SK-N-SH (cell line): ENCODE measurements at regions not wholly inside any gene's neighbourhood (a gene's known extent, or its start where the extent isn't known, plus 50 kb on each side); places are given as distances from the start of the nearest gene placed in this dataset.

Experiments
- CTCF ChIA-PET: fragments of 300-600, 350-600 bp; formaldehyde crosslinking; extraction: SDS; loops from one replicate; lab custom pipeline; 2021; lab: Yijun Ruan, JAX
- POLR2A ChIA-PET: fragments of 350-600 bp; sonication (Branson Sonifier 250); formaldehyde crosslinking; extraction: SDS; loops from one replicate; lab custom pipeline; 2020; ENCODE audit warnings: antibody characterized with exemption, inconsistent platforms; lab: Yijun Ruan, JAX
- DNase-seq: peaks from one replicate; pipeline ENCODE4 v3.0.0; 2012
- H2AFZ ChIP-seq: fragments of 200-600 bp; sonication (generic); 2 replicates; pipeline ENCODE4 v1.8.1; 2016; ENCODE audit warnings: antibody characterized with exemption, mild to moderate bottlenecking, low read depth
- H3F3A ChIP-seq: fragments of 200-600 bp; sonication (generic); replicated peaks from 2 replicates; pipeline ENCODE3; 2016; ENCODE audit warnings: antibody characterized with exemption, mild to moderate bottlenecking; ENCODE audit not compliant: insufficient read depth
- H3K27ac ChIP-seq, 2 experiments: fragments of 200-500 bp in 1 of 2; fragments of 200-600 bp in 1 of 2; sonication (Bioruptor generic) in 1 of 2; sonication (generic), shearing (Covaris generic) in 1 of 2; 2 replicates each; pipeline versions ENCODE4 v1.5.1 to v1.6.1; 2014 to 2016; ENCODE audit warnings: low read depth in 2 of 2, inconsistent platforms in 1 of 2, low read length in 1 of 2, mild to moderate bottlenecking in 1 of 2, mixed read lengths in 1 of 2
- H3K27me3 ChIP-seq: fragments of 200-600 bp; sonication (generic), shearing (Covaris generic); 2 replicates; pipeline ENCODE4 v1.6.1; 2016; ENCODE audit warnings: mixed run types; ENCODE audit not compliant: insufficient read depth
- H3K36me3 ChIP-seq, 2 experiments: fragments of 200-500 bp in 1 of 2; fragments of 200-600 bp in 1 of 2; sonication (Bioruptor generic) in 1 of 2; sonication (generic) in 1 of 2; replicated peaks in 1 of 2; 2 replicates each; pipeline versions ENCODE3 to v1.5.1; 2014 to 2016; ENCODE audit warnings: low read length in 1 of 2, mild to moderate bottlenecking in 1 of 2; ENCODE audit not compliant: insufficient read depth in 2 of 2, control insufficient read depth in 1 of 2
- H3K4me1 ChIP-seq, 2 experiments: fragments of 200-500 bp in 1 of 2; fragments of 200-600 bp in 1 of 2; sonication (Bioruptor generic) in 1 of 2; sonication (generic), shearing (Covaris generic) in 1 of 2; 2 replicates each; pipeline versions ENCODE4 v1.5.1 to v1.6.1; 2014 to 2016; ENCODE audit warnings: low read depth in 1 of 2, low read length in 1 of 2, mixed run types in 1 of 2; ENCODE audit not compliant: insufficient read depth in 2 of 2, control insufficient read depth in 1 of 2
- H3K4me2 ChIP-seq: fragments of 200-600 bp; sonication (generic), shearing (Covaris generic); 2 replicates; pipeline ENCODE4 v1.6.1; 2017; ENCODE audit warnings: mixed run types
- H3K4me3 ChIP-seq, 2 experiments: fragments of 200-500 bp in 1 of 2; fragments of 200-600 bp in 1 of 2; sonication (Bioruptor generic) in 1 of 2; sonication (generic), shearing (Covaris generic) in 1 of 2; 2 replicates each; pipeline versions ENCODE4 v1.5.1 to v1.8.1; 2014 to 2016; ENCODE audit warnings: low read depth in 2 of 2, inconsistent platforms in 1 of 2, low read length in 1 of 2, mild to moderate bottlenecking in 1 of 2, mixed read lengths in 1 of 2, moderate library complexity in 1 of 2
- H3K79me2 ChIP-seq: fragments of 200-600 bp; sonication (generic); 2 replicates; pipeline ENCODE4 v1.8.1; 2017; ENCODE audit warnings: mild to moderate bottlenecking; ENCODE audit not compliant: insufficient read depth
- H3K9ac ChIP-seq: fragments of 200-600 bp; sonication (generic); 2 replicates; pipeline ENCODE4 v1.6.1; 2017; ENCODE audit warnings: mixed run types
- H3K9me2 ChIP-seq: fragments of 200-600 bp; sonication (generic); 2 replicates; pipeline ENCODE4 v1.6.1; 2017; ENCODE audit warnings: mixed run types
- H3K9me3 ChIP-seq: fragments of 200-600 bp; sonication (generic); 2 replicates; pipeline ENCODE4 v1.6.1; 2017; ENCODE audit warnings: mixed run types, mild to moderate bottlenecking, moderate library complexity
- H4K20me1 ChIP-seq: fragments of 200-600 bp; sonication (generic); 2 replicates; pipeline ENCODE4 v1.6.1; 2017; ENCODE audit warnings: mild to moderate bottlenecking, mixed run types; ENCODE audit not compliant: insufficient read depth
- CHD2 ChIP-seq: fragments of 150-350 bp; IDR thresholded peaks from 2 replicates; pipeline ENCODE4 v1.6.1; 2018; ENCODE audit warnings: low read length; ENCODE audit not compliant: partially characterized antibody
- ELF1 ChIP-seq: IDR thresholded peaks from 2 replicates; pipeline ENCODE4 v1.4.0; 2012
- EP300 ChIP-seq, 2 experiments: IDR thresholded peaks; 2 replicates each; pipeline versions ENCODE4 v1.4.0 to v1.6.1; 2012; ENCODE audit warnings: borderline replicate concordance in 1 of 2, low read depth in 1 of 2, low read length in 1 of 2
- EZH2phosphoT487 ChIP-seq: fragments of 200-600 bp; sonication (generic); IDR thresholded peaks from 2 replicates; pipeline ENCODE4 v1.6.1; 2017; ENCODE audit warnings: low read depth, mixed run types, mild to moderate bottlenecking, antibody characterized with exemption, moderate library complexity, borderline replicate concordance
- FOXJ3 ChIP-seq: sonication (generic); formaldehyde crosslinking; IDR thresholded peaks from 2 replicates; pipeline ENCODE4 v1.5.1; 2020; ENCODE audit warnings: mild to moderate bottlenecking, missing genetic modification reagents
- FOXM1 ChIP-seq: IDR thresholded peaks from 2 replicates; pipeline ENCODE4 v1.4.0; 2012; ENCODE audit warnings: low read depth, mild to moderate bottlenecking
- GABPA ChIP-seq: IDR thresholded peaks from 2 replicates; pipeline ENCODE4 v1.4.0; 2012; ENCODE audit warnings: low read depth, mild to moderate bottlenecking
- GATA2 ChIP-seq: sonication (generic); formaldehyde crosslinking; IDR thresholded peaks from 2 replicates; pipeline ENCODE4 v1.5.0; 2020; ENCODE audit warnings: mild to moderate bottlenecking, missing genetic modification reagents
- JUND ChIP-seq: IDR thresholded peaks from 2 replicates; pipeline ENCODE4 v1.4.0; 2012
- MAX ChIP-seq: IDR thresholded peaks from 2 replicates; pipeline ENCODE4 v1.4.0; 2012; ENCODE audit warnings: low read depth
- MEF2A ChIP-seq: IDR thresholded peaks from 2 replicates; pipeline ENCODE4 v1.4.0; 2012; ENCODE audit warnings: low read depth, borderline replicate concordance
- NFIC ChIP-seq: IDR thresholded peaks from 2 replicates; pipeline ENCODE4 v1.4.0; 2012; ENCODE audit warnings: borderline replicate concordance
- NRF1 ChIP-seq: IDR thresholded peaks from 2 replicates; pipeline ENCODE4 v1.6.1; 2012; ENCODE audit warnings: low read depth, mild to moderate bottlenecking, low read length
- PBX3 ChIP-seq: IDR thresholded peaks from 2 replicates; pipeline ENCODE4; 2012
- POLR2AphosphoS5 ChIP-seq: IDR thresholded peaks from 2 replicates; pipeline ENCODE4 v1.6.1; 2012; ENCODE audit warnings: low read depth, low read length
- RCOR1 ChIP-seq: fragments of 150-350 bp; IDR thresholded peaks from 2 replicates; pipeline ENCODE4 v1.6.1; 2017; ENCODE audit warnings: antibody characterized with exemption, low read length
- RFX5 ChIP-seq: IDR thresholded peaks from 2 replicates; pipeline ENCODE4 v1.6.1; 2012; ENCODE audit warnings: mild to moderate bottlenecking, improper control_type of control experiment, low read length
- RXRA ChIP-seq: IDR thresholded peaks from 2 replicates; pipeline ENCODE4 v1.4.0; 2012; ENCODE audit warnings: low read depth, mild to moderate bottlenecking, borderline replicate concordance
- SIN3A ChIP-seq: IDR thresholded peaks from 2 replicates; pipeline ENCODE4 v1.6.1; 2012; ENCODE audit warnings: low read depth, mild to moderate bottlenecking, low read length, moderate library complexity, borderline replicate concordance
- SMC3 ChIP-seq: IDR thresholded peaks from 2 replicates; pipeline ENCODE4 v1.6.1; 2012; ENCODE audit warnings: low read depth, low read length, improper control_type of control experiment
- TCF12 ChIP-seq: IDR thresholded peaks from 2 replicates; pipeline ENCODE4 v1.4.0; 2012
- YY1 ChIP-seq: IDR thresholded peaks from 2 replicates; pipeline ENCODE4 v1.4.0; 2012; ENCODE audit warnings: low read depth, mild to moderate bottlenecking
- ZBTB33 ChIP-seq: IDR thresholded peaks from 2 replicates; pipeline ENCODE4 v1.4.0; 2012; ENCODE audit warnings: low read depth, borderline replicate concordance
- WGBS: methylation state at CpG from one replicate; pipeline ENCODE4 v1.1.6; 2017; ENCODE audit warnings: low lambda C conversion rate; 5-methylcytosine and 5-hydroxymethylcytosine counted together
- TF ChIP-seq, protein P1 (sequence below): fragments of 200-600 bp; sonication (generic); IDR thresholded peaks from 2 replicates; pipeline ENCODE4 v1.6.1; 2017; ENCODE audit warnings: antibody characterized with exemption, mild to moderate bottlenecking, moderate library complexity

DNA sequence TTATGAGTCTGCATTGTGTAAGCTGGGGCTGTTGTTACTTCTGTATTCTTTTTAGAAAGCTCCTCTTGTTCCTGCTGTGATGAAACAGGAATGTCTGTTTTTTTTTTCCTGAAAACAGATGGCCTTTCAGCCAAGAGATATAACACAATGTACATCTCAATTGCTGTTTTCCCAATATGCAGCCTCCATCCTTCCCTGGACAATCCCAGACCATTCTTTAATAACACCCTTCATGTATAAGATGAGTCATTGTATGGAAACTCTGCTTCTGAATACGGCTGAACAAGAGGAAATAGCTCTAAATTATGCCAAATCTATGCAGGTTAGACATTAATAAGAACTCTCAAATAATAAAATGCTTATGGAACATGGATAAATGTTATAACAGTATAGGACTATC lies 60.2 kb upstream of the LRRC4C start:
- Histone ChIP-seq H3K9me3 (no peaks in the 10 kb centered on the region), H3K9ac (no peak overlapping the region), H3K27me3 (no peaks in the 10 kb centered on the region), H3K4me2 (no peak overlapping the region), H3K4me1 (no peaks in the 10 kb centered on the region), H2AFZ (no peak overlapping the region), H3F3A (no peaks in the 10 kb centered on the region), H3K4me3 (no peak overlapping the region), H3K9me2 (no peaks in the 10 kb centered on the region), H4K20me1 (no peaks in the 10 kb centered on the region), H3K79me2 (no peaks in the 10 kb centered on the region), H3K36me3 (no peaks in the 10 kb centered on the region), H3K27ac (no peak overlapping the region; a peak in 1 of 4 replicates)
- no peak for TF ChIP-seq FOXJ3
- no peak for TF ChIP-seq GATA2 (CRISPR knock-in tag)
- no peak for TF ChIP-seq JUND
- no peak for TF ChIP-seq SMC3
- no peak for TF ChIP-seq YY1
- TF ChIP-seq FOXM1: no peak
- no peak for TF ChIP-seq RFX5
- TF ChIP-seq RXRA: no peak
- no peak for TF ChIP-seq ELF1
- no peak for TF ChIP-seq SIN3A
- TF ChIP-seq NRF1: no peak
- TF ChIP-seq NFIC: no peak
- TF ChIP-seq POLR2AphosphoS5: no peak
- no peak for TF ChIP-seq GABPA
- TF ChIP-seq EP300 (IDR thresholded peaks at IDR 0.05; ENCODE audit: borderline replicate concordance in 1 of 2, low read depth in 1 of 2, low read length in 1 of 2): no peak
- TF ChIP-seq MAX: no peak
- peak; percentile 3 for DNase-seq
- CTCF ChIA-PET: interaction anchor here (0.6 to 0.9 kb wide), 3 partner anchors 61 to 489 kb away, joined by 3 read pairs; no protein-coding TSS in a partner anchor
- POLR2A ChIA-PET: no interaction called here
- 3% methylated on average over 1 of the region's 1 CpG for WGBS

- POLR2A ChIA-PET: no interaction called here
- no peaks in the 10 kb centered on the region for H4K20me1 ChIP-seq
- H3K79me2 ChIP-seq: no peaks in the 10 kb centered on the region
- CTCF ChIA-PET: interaction anchor here (0.7 kb wide), 1 partner anchor 707 kb away, joined by 3 read pairs; no protein-coding TSS in a partner anchor
- H3K27ac ChIP-seq: peak overlapping the region in 1 of 2 experiments; percentile 34; a peak in 2 of 4 replicates
- no peaks in the 10 kb centered on the region for H3K9me2 ChIP-seq
- H2AFZ ChIP-seq: no peak overlapping the region
- no peak overlapping the region for H3K9ac ChIP-seq
- H3F3A ChIP-seq: no peaks in the 10 kb centered on the region
- H3K4me2 ChIP-seq: no peak overlapping the region
- no peaks in the 10 kb centered on the region for H3K36me3 ChIP-seq
- H3K9me3 ChIP-seq: no peaks in the 10 kb centered on the region
- no peak for TF ChIP-seq NFIC
- TF ChIP-seq EZH2phosphoT487: no peak
- TF ChIP-seq FOXM1: no peak
- TF ChIP-seq, protein P1, sequence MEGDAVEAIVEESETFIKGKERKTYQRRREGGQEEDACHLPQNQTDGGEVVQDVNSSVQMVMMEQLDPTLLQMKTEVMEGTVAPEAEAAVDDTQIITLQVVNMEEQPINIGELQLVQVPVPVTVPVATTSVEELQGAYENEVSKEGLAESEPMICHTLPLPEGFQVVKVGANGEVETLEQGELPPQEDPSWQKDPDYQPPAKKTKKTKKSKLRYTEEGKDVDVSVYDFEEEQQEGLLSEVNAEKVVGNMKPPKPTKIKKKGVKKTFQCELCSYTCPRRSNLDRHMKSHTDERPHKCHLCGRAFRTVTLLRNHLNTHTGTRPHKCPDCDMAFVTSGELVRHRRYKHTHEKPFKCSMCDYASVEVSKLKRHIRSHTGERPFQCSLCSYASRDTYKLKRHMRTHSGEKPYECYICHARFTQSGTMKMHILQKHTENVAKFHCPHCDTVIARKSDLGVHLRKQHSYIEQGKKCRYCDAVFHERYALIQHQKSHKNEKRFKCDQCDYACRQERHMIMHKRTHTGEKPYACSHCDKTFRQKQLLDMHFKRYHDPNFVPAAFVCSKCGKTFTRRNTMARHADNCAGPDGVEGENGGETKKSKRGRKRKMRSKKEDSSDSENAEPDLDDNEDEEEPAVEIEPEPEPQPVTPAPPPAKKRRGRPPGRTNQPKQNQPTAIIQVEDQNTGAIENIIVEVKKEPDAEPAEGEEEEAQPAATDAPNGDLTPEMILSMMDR: no peak
- no peak for TF ChIP-seq SMC3
- TF ChIP-seq TCF12: no peak
- TF ChIP-seq MEF2A: no peak
- TF ChIP-seq MAX: no peak
- no peak for TF ChIP-seq PBX3
- TF ChIP-seq RCOR1: no peak
- TF ChIP-seq YY1: no peak
- no peak for TF ChIP-seq SIN3A
- no peak for TF ChIP-seq CHD2
- TF ChIP-seq ZBTB33: no peak
- TF ChIP-seq ELF1: no peak
- no peaks in the 10 kb centered on the region for H3K27me3 ChIP-seq
- H3K4me1 ChIP-seq: no peaks in the 10 kb centered on the region
- H3K4me3 ChIP-seq: no peak overlapping the region
- no peak for DNase-seq
Observed at GRCh38 chr11:41522391-41522790, 62.9 kb upstream of the LRRC4C start.
